ENCODE measurements at regions not wholly inside any gene's neighbourhood (a gene's known extent, or its start where the extent isn't known, plus 50 kb on each side); places are given as distances from the start of the nearest gene placed in this dataset.
"Not testable (repeated sequence)": the region's sequence is repeated elsewhere in the genome, so short reads cannot be mapped to it uniquely, and the experiment has no call there.

DNA sequence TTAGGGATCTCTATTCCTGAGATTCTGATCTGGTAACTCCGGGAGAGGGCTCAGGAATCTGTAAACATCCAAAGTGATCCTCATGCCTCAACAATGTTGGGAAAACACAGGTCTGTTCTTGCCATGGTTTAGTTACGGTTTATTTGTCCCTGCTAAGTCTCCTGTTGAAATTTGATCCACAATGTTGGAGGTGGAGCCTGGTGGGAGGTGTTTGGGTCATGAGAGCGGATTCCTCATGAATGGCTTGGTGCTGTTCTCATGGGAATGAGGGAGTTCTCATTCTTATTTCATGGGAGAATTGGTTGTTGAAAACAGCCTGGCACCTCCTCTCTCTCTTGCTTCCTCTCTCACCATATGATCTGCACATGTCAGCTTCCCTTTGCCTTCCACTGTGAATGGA lies 608.6 kb upstream of the GOT2 start:
- no peak for DNase-seq

DNA sequence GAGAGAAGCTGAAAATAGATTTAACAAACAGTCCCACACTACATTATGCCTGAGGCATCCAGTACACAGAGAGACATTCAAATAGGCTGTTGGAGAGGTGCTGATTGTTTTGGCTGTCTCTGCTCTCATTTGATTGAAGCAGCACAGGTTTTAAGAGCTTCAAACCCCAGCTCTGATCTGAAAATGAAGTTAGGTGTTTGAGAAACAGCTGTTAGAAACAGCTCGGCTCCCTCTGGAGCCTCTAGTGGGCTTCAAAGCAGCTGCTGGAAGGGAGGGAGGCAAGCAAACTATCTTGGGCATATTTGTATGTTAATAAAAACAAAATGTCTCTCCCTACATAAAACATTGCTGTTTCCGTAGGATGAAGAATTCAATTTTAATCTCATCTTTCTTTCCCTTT lies 607.3 kb upstream of the GOT2 start:
- no peak for DNase-seq

DNA sequence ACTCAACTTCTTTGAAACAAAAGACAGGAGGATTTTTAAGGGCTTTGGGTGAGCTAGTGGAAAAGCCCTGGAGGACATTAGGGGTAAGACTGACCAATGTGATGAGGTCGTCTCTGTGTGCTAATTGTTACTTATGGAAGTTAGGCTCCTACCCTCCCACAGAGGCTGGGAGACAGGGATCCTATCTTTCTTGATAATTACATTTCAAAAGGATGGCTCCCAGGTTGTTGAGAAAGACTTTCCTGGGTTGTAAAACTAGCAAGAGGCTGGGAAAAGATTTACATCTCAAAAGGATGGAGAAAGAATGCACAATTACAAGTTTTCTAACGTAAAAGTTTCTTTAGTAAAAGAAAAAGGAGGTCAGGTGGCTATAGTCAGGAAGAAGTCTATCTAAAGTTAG lies 605.8 kb upstream of the GOT2 start:
- DNase-seq: no peak

DNA sequence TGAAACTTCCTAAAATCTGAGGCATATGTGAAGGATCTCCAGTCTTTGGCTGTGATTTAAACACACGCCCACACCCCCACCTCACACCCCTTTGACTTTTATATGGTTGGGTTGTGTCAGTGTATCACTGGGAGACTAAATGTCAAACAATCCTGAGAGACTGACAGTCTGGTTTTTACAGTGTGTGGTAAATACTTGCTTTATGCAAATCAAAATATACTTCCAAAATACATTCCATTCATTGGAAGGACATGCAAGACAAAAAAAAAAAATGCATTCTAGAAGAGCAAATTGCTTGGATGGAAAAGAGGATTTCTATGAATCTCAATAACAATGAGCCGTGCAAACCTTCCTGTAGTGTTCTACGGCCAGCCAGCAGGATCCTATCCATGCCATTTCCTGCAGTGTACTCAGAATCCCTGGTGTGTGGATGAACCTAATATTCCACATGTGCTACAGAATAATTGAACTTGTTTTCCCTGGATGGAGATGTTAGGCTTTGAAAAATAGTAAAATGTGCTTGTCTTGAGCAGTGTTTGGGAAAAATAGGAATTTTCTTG lies 602.1 kb upstream of the GOT2 start:
- no peak for DNase-seq

DNA sequence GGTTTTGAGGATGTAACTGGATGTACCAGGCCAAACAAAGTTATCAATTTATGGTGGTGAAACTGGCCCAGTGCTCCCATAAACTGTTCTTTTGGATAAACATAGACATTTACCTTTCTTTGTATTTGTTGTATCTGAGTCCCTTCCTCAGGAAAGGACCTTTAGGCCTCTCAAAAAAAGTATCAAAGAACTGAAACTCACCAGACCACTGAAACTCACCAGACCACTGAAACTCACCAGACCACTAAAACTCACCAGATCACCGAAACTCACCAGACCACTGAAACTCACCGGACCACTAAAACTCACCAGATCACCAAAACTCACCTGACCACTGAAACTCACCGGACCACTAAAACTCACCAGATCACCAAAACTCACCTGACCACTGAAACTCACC lies 597.6 kb upstream of the GOT2 start:
- not testable (repeated sequence) for DNase-seq

DNA sequence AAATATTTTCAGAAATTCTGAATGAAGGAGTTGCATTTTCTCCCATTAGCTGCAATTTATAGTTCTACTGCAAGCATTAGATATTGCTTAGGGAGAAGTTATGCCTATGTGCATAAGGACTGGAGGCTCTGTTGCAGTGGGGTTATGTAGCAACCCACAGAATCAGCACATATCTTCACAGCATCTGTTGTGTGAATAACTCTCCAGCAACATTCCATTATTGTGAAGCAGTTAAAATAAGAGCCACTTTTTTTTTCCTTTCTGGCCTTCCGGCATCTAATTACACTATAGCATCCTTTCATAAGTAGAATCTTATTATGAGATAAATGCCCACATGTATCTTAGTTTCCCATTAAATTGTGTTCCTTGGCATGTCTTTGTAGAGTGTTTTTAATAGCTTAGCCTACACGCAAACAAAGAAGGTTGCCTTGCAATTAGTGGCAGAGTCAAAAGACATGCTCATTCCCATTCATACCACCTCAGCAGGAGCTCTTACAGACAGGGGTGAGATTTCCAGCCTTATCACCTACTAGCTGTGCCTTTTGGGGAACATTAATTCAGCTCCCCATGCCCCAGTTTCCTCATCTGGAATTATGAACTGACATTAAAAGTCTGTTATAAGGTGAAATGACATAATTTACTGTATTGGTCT lies 596.0 kb upstream of the GOT2 start:
- no peak for DNase-seq

DNA sequence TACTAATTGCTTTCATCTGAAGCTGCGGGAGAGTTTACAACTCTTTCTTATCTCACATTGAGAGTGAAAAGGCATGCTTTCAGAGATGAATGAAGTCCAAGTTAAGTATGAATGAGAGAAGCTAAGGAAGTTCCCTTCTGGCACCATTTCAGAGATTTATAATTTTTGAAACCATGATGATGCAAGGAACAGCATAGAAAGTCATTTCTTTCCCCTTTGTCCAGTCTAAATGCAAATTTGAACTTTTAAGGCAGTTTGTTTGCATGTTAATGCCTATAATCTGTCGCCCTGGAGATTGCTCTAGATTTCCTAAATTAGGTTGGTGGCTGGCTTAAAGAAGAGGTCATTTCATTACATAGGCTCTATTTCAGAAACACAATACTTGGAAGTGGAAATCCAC lies 594.8 kb upstream of the GOT2 start:
- no peak for DNase-seq

DNA sequence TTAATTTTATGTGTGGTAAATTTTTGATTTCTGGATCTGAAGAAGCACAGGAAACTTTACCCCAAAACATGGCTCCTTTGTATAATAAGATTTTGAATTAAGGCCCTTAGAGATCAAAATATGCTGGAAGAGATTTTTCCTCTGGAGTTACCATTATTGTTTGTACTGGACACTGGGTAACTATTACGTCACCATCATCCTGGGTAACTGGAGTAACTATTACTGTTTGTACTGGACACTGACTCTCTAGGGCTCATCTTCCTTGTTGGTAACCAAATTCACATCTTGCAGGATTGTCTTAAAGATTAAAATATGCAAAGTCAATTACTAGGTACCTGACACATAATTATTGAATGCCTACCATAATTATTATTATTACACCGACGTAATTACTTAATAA lies 593.8 kb upstream of the GOT2 start:
- no peak for DNase-seq

DNA sequence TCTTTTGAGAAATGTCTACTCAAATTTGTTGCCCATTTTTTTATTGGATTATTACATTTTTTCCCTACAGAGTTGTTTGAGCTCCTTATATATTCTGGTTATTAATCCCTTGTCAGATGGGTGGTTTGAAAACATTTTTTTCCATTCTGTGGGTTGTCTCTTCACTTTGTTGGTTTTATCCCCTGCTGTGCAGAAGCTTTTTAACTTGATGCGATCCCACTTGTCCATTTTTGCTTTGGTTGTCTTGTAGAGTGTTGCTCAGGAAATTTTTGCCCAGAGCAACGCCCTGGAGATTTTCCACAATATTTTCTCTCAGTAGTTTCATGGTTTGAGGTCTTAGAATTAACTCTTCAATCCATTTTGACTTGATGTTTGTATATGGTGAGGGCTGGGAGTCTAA lies 592.8 kb upstream of the GOT2 start:
- DNase-seq: no peak

DNA sequence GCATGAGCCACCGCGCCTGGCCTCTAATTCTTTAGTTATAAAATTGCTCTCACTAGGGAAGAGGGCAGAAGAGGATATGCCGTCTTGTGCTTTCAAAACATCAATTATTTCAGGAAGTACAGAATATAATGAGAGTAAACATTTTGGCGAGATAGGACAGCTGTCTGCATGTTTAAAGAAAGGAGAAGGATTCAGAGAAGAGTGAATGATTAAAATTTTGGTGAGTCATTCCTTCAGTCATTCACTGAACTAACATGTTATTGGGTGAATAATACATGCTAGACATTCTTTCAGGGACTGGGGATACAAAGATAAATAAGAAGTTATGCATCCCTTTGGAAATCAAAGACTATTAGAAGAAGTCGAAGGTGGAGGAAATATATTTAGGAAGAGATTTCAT lies 590.3 kb upstream of the GOT2 start:
- DNase-seq: no peak

DNA sequence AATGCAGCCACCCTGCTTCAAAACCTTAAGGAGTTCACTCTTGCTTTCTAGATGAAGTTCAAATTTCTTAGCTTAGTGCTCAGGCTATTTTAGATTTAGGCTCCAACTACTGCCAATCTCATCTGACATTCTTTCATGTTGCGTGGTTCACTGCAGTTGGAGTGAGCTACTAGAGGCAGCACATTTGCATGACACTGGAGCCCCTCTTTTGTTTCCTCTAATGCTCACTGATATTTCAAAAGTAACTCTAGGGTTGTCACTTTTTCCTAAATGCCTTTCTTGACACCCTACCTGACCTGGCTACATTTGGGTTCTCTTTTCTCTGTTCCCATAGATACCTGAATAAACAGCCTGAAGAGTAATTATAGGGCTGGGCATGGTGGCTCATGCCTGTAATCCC lies 586.5 kb upstream of the GOT2 start:
- DNase-seq: no peak

DNA sequence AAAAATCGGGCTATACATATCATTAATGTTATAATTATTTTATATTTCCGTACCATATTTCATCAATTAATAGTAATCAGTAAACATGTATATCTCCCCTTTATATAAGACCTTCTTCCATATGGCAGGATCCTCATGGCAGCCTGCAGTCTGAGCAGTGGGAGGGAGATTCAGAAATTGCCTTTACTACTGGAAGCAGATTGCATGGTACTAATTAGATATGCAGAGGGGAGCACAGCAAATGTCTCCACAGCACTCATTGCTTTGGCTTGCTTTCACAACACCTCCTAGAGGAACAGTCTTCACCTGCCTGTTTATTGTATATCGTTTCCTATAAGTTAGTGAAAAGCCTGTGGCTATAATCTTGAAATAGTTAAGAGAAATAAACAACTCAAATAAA lies 585.8 kb upstream of the GOT2 start:
- no peak for DNase-seq

DNA sequence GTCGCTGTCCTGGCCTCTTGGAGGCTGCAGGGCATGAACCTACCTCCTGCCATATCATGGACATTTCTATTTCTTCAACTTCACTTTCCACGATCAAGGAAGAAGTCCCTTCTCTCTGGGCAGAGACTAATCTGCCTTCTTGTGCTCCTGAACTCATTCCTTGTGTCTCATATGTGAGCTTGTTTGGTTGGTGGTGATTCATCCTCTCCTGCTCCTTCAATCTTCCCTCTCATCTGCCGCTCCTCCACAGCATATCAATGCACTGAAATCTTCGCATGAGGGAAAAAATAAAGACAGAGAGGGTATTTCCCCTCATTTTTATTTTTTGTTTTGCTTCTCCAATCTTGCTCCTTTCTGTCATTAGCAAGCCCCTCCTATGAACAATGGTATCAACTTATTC lies 571.7 kb upstream of the GOT2 start:
- no peak for DNase-seq

DNA sequence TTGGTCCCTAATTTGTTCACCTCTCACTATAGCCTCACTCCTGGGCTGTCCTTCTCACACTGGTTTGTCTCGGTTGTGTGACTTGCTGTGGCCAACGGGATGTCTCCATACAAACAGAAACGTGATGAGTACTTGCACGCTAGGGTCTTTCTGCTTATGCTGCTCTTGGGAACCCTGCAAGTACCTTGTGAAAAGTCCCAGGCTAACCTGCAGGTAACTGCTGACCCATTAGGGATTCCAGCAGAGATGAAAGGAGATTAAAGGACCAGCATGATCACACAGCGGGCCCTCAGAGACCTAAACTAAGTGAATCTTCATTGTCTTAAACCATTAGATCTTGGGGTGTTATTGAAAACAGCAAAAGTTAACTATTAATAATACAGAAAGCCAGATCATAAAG lies 562.8 kb upstream of the GOT2 start:
- DNase-seq: no peak

DNA sequence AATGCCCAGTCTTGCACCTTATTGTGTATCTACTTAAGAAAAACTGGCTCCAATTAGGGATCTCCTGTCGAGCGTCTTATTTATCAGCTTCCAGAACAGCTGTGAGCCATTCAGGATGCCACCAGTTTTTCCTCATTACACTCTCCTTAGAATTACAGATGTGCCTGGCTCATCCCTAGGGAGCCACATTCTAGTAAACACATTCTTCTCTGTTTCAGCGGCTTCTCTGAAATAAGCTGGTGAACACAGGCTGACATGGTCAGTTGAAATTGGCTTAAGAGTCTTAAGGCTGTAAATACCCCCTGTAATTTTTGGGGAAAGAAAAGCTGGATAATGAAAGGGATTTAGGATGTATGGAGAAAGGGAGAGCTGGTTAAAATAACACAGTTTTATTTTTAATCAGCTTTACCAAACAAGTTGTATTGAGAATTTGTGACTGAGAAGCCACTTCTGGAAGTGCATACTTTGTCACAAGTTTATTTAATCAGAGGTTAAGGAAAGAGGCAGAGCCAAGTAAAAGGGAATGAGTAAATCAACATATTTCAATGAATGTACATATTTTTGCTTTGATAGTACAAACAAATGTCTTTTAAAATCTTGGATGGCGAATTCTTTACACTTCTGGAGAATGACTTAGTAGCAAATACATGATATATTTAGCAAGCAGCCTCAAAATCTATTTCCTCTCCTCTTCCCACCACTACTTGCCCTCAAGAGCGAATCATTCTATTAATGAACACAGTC lies 562.0 kb upstream of the GOT2 start:
- no peak for DNase-seq

DNA sequence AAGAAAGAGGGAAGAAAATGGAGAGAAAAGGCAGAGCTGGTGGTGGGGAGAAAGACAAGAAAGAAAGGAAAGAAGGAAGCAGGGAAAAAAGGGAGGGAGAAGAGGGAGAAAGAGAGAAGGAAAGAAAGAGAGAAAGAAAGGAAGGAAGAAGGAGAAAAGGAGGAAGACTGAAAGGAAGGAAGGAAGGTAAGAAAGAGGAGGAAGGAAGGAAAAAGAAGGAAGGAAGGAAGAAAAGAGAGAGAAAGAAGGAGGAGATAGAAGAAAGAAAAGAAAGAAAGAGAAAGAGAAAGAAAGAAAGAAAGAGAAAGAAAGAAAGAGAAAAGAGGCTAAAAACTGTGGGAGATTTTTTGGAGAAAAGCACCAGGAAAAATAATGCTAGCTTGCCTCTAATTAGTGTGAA lies 561.4 kb upstream of the GOT2 start:
- no peak for DNase-seq

DNA sequence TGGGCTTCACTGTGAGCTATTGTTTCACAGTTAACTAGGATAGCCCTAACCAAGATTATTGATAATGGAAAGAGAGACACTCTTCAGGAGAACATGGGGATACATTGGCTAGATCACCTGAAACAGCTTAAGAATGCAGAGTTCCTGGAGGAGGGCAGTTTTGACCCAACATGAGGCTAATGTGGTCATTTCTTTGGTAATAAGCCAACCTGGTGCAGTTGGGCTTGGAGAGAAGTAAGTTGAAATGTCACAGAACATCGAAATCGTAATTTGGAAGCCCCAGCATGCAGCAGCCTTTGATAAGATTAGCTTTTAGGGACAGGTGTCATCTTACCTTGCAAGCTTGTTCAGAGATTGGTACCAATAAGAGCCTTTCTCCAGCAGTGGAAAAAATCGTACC lies 556.6 kb upstream of the GOT2 start:
- no peak for DNase-seq

DNA sequence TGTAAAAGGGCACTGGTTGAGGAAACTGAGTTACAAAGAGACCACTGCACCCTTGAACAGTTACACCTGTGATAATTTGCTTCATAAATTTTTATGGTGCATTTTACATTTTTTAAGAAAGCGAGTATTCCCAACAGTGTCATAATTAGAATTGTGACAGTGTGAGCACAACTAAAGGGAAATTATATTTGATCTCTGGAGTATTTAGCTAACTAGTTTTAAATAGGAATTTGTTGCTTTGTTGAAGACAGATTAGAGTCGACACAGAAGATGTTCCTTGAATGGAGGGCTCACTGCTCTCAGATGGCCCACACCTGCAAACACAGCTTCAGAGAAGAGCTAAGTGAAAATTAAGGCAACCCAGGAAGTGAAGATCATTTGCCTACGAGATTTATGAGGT lies 555.0 kb upstream of the GOT2 start:
- no peak for DNase-seq

DNA sequence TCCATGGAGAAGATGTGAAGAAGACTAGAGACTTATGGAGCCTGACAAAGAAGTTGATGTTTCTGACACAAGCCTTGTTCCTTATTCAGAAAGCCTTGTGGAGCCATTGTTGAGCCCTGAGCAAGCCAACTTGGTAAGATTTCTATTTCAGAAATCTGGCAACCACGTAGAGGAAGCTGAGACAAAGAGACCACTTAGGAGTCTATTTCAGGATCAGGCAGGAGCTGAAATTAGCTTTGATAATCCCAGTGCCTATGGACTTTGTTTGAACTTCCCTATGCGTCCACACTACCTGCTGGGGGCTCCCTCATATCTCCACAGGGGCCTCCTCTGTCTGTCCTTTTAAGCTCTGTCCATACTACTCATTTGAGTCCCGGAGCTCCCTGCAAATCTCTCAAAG lies 540.0 kb upstream of the GOT2 start:
- DNase-seq: no peak

DNA sequence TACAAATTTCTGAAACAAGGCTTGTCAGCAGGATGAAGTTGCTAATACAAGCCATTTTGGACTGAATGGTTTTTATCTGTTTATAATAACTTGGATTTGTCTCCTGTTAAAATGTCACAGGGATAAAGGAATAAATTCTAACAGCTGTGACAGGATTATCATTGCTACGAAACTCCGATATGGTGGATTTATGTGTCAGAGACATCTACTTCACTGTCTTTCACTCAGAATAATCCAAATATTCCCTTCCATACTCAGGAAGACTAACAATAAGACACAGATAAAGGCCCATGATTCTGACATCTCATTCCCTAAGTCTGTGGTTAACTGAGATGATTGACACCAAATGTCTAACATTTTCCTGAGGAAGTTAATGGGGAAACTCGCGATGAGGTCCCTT lies 529.8 kb upstream of the GOT2 start:
- DNase-seq: no peak

DNA sequence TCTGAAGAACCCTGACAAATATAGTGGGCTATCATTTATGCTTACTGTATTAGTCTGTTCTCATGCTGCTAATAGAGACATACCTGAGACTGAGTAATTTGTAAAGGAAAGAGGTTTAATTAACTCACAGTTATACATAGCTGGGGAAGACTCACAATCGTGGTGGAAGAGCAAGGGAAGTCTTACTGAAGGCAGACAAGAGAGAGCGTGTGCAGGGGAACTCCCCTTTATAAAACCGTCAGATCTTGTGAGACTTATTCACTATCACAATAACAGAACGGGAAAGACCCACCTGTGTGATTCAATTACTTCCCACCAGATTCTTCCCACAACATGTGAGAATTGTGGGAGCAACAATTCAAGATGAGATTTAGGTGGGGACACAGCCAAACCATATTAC lies 526.8 kb upstream of the GOT2 start:
- no peak for DNase-seq

DNA sequence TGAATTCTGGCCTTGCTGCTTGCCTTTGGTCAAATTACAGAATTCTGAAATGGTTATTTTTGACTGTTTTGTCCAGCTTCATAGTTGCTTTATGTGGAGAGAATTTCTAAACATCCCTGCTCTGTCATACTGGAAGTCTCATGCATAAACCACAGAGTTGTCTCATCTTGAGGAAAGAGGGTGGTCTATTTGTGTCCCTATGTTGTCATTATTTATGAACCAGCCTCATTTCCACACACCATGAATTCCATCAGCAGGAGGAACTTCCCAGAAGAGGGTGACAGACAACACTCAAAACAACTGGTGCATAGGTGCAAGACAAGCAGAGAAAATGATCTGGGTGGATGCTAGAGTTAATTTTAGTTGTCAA lies 525.8 kb upstream of the GOT2 start:
- no peak for DNase-seq

DNA sequence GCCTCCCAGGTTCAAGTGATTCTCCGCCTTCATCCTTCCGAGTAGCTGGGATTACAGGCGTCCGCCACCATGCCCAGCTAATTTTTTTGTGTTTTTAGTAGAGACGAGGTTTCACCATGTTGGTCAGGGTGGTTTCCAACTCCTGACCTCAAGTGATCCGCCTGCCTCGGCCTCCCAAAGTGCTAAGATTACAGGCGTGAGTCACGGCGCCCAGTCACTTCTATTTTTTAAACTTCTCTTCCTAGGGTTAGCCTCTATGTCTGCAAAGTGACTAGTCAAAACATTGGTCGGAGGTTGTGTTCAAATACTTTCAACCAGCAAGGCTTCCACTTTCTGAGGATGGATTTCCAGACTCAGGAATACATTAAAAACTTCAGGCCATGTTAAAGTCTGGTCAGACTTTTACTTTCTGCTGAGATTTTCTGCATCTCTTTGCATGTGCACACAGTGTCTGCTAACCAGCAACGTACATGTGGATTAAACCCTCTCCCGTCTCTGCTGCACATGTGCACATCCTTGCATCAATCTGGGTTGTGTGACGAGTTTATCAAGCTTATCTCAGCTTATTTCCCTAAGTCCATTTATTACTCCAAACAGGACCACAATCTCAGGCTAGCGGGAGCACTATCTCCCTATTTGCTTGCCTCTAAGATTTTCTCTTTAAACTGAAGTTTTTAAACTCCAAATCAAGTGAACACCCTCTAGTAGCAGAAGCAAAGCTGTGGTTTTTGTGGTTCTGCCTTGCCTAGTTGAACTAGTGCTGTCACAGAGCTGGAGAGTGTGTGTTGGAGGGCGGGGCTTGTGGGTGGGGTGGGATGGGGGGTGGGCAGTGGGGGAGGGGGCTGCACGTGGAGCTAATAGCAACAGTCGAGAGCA lies 525.2 kb upstream of the GOT2 start:
- no peak for DNase-seq

DNA sequence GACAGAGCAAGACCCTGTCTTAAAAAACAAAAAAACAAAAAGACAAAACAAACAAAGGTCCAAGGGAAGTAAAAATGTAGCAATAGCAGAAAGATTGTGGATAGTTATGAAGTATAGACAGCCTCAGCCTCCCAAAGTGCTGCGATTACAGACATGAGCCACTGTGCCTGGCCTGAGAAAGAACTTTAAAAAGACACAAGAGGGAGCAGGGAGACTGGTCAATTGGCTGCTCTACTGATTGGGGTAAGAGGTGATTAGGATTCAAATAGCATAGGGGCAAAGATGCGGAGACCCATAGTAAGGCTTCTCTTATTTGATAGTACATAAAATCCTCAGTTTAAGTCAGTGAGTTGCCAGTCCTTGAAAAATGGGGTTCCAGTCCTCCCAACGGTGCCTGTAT lies 518.2 kb upstream of the GOT2 start:
- DNase-seq: no peak

Measured in NCI-H2227 treated with DMSO at 0.1 percent for 48 hours (cell line).